ENCODE measurements at regions not wholly inside any gene's neighbourhood (a gene's known extent, or its start where the extent isn't known, plus 50 kb on each side); places are given as distances from the start of the nearest gene placed in this dataset.

- DNase-seq (ENCODE audit: extremely low read depth, low read depth): no peak
- H3K4me3 ChIP-seq (replicated peaks; ENCODE audit: low read depth, low read length): no peak overlapping the region
- TF ChIP-seq, protein P1, sequence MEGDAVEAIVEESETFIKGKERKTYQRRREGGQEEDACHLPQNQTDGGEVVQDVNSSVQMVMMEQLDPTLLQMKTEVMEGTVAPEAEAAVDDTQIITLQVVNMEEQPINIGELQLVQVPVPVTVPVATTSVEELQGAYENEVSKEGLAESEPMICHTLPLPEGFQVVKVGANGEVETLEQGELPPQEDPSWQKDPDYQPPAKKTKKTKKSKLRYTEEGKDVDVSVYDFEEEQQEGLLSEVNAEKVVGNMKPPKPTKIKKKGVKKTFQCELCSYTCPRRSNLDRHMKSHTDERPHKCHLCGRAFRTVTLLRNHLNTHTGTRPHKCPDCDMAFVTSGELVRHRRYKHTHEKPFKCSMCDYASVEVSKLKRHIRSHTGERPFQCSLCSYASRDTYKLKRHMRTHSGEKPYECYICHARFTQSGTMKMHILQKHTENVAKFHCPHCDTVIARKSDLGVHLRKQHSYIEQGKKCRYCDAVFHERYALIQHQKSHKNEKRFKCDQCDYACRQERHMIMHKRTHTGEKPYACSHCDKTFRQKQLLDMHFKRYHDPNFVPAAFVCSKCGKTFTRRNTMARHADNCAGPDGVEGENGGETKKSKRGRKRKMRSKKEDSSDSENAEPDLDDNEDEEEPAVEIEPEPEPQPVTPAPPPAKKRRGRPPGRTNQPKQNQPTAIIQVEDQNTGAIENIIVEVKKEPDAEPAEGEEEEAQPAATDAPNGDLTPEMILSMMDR (IDR thresholded peaks at IDR 0.05; ENCODE audit: low read depth, low read length, missing control alignments): no peak
These were observed 56.7 kb upstream of the PAPPA start for GRCh38 chr9:116096853-116097252.

- TF ChIP-seq, protein P1 (IDR thresholded peaks at IDR 0.05; ENCODE audit: low read depth, low read length, missing control alignments): no peak
- DNase-seq (ENCODE audit: extremely low read depth, low read depth): no peak
- H3K4me3 ChIP-seq (replicated peaks; ENCODE audit: low read depth, low read length): no peak overlapping the region
These were observed 55.1 kb upstream of the PAPPA start for GRCh38 chr9:116098476-116098875.

- H3K4me3 ChIP-seq (replicated peaks; ENCODE audit: low read depth, low read length): no peak overlapping the region
- no peak for DNase-seq (ENCODE audit: extremely low read depth, low read depth)
- TF ChIP-seq, protein P1 (IDR thresholded peaks at IDR 0.05; ENCODE audit: low read depth, low read length, missing control alignments): no peak
These were observed 53.8 kb upstream of the PAPPA start for GRCh38 chr9:116099821-116100220.

GRCh38 chr9:116100711-116101121, 52.9 kb upstream of the PAPPA start:
- TF ChIP-seq, protein P1 (IDR thresholded peaks at IDR 0.05; ENCODE audit: low read depth, low read length, missing control alignments): no peak
- H3K4me3 ChIP-seq (replicated peaks; ENCODE audit: low read depth, low read length): no peak overlapping the region
- DNase-seq (ENCODE audit: extremely low read depth, low read depth): no peak

- no peak for DNase-seq (ENCODE audit: extremely low read depth, low read depth)
- no peak overlapping the region for H3K4me3 ChIP-seq (replicated peaks; ENCODE audit: low read depth, low read length)
- TF ChIP-seq, protein P1 (IDR thresholded peaks at IDR 0.05; ENCODE audit: low read depth, low read length, missing control alignments): no peak
These were observed 52.1 kb upstream of the PAPPA start for GRCh38 chr9:116101516-116101915.

DNA sequence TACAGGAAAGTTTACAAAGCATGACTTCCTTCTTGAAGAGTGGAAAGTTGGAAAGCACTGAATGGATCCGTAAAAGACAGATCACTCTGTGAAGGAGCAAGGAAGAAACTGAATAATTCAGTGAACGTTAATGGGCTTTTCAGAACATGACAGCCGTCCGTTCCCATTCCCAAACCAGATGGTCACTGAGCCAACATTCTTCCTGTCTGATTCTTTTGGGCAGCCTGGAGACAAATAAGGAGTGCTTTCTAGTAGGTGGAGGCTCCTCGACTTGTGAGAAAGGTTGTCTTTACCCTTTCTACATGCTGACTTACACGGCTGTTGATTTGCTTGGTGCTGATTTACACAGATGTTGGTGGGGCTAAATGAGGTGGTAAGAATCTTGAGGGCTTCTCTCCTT, 51.0 kb upstream of the PAPPA start:
- no peak for DNase-seq (ENCODE audit: extremely low read depth, low read depth)
- H3K4me3 ChIP-seq (replicated peaks; ENCODE audit: low read depth, low read length): no peak overlapping the region
- TF ChIP-seq, protein P1 (IDR thresholded peaks at IDR 0.05; ENCODE audit: low read depth, low read length, missing control alignments): no peak

All from HFF-Myc (cell line).